ENCODE measurements at regions not wholly inside any gene's neighbourhood (a gene's known extent, or its start where the extent isn't known, plus 50 kb on each side); places are given as distances from the start of the nearest gene placed in this dataset.

DNA sequence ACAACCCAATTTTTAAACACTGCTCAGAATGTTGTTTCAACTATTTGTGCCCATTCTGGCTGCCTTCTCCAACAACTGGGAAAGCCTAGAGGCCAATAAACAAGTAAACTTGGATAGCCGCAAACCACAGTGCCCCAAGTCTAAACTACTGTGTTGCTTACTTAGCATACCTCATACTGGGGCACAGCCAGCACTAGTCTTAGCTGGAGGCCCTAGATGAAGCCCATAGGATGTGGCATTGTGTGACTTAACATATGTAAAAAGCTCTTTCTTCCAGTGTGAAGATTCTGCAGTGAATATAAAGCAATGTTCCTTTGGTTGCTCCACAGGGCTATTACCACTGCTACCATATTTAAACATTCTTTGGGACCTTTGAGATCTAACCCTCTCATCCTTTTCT, 564.3 kb upstream of the NRSN1 start:
- no peaks in the 10 kb centered on the region for H3K27me3 ChIP-seq (ENCODE audit: control insufficient read depth in 2 of 2, insufficient read depth in 2 of 2, low read length in 2 of 2)
- no peaks in the 10 kb centered on the region for H3K9me1 ChIP-seq (replicated peaks; ENCODE audit: control insufficient read depth, extremely low read depth, insufficient read depth, low read length)
- no peak overlapping the region for H2AFZ ChIP-seq (ENCODE audit: low read depth, low read length)
- no peak overlapping the region for H3K4me2 ChIP-seq (ENCODE audit: insufficient read depth, low read length)
- H3K4me3 ChIP-seq (replicated peaks in 1 of 3; ENCODE audit: insufficient read depth in 1 of 3, low read depth in 1 of 3, low read length in 3 of 3), result no peak overlapping the region
- ChIA-PET POLR2A (no interaction called here), CTCF (no interaction called here)
- DNase-seq (ENCODE audit: low read depth, low spot score) (no peak), FAIRE-seq (no peak)
- no peak overlapping the region for H3K27ac ChIP-seq (ENCODE audit: insufficient read depth, low read depth, low read length)
- H3K4me1 ChIP-seq (ENCODE audit: control insufficient read depth, extremely low read depth, insufficient read depth, low read length), result no peaks in the 10 kb centered on the region
- TF ChIP-seq GATA2 (IDR thresholded peaks at IDR 0.05; ENCODE audit: insufficient read depth, insufficient read length, low read depth, low read length) (no peak), MYC (IDR thresholded peaks at IDR 0.05; ENCODE audit: low read depth, low read length) (no peak)
- BruUV-seq (replicated peaks), result no TSS peak
- no peaks in the 10 kb centered on the region for H3K79me2 ChIP-seq (ENCODE audit: control insufficient read depth, insufficient read depth, low read length)
- H3K9ac ChIP-seq (replicated peaks; ENCODE audit: extremely low read depth, insufficient read depth, low read length), result no peak overlapping the region
- dilution Hi-C loops (cut with MboI; ENCODE audit: extremely low pct_ligation_motif_present, low sequenced_read_pairs), result no loop called here
- intact Hi-C loops (cut with micrococcal nuclease), result no loop called here
- no peaks in the 10 kb centered on the region for H3K36me3 ChIP-seq (ENCODE audit: control insufficient read depth in 2 of 2, extremely low read depth in 1 of 2, insufficient read depth in 2 of 2, low read length in 2 of 2)
- peaks cover 1% of the 10 kb centered on the region for H3K9me3 ChIP-seq (replicated peaks; ENCODE audit: control insufficient read depth, insufficient read depth, low read length)
- H4K20me1 ChIP-seq (replicated peaks; ENCODE audit: control insufficient read depth, extremely low read depth, insufficient read depth, low read length), result no peaks in the 10 kb centered on the region

DNA sequence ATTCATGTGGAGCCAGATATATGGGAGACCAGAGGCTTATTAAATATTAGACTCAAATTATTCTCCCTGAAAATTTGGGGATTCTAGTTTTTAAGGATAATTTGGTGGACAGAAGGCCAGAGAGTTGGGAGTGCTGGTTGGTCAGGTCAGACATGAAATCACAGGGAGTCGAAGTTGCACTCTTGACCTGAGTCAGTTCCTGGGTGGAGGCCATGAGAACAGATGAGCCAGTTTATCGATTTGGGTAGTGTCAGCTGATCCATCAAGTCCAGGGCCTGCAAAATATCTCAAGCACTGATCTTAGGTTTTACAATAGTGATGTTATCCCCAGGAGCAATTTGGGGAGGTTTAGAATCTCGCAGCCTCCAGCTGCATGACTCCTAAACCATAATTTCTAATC, 563.5 kb upstream of the NRSN1 start:
- Histone ChIP-seq H3K27me3 (ENCODE audit: control insufficient read depth in 2 of 2, insufficient read depth in 2 of 2, low read length in 2 of 2) (no peaks in the 10 kb centered on the region), H3K4me1 (ENCODE audit: control insufficient read depth, extremely low read depth, insufficient read depth, low read length) (no peaks in the 10 kb centered on the region), H4K20me1 (replicated peaks; ENCODE audit: control insufficient read depth, extremely low read depth, insufficient read depth, low read length) (no peaks in the 10 kb centered on the region), H3K9ac (replicated peaks; ENCODE audit: extremely low read depth, insufficient read depth, low read length) (no peak overlapping the region), H3K9me3 (replicated peaks; ENCODE audit: control insufficient read depth, insufficient read depth, low read length) (peaks cover 1% of the 10 kb centered on the region), H2AFZ (ENCODE audit: low read depth, low read length) (no peak overlapping the region), H3K9me1 (replicated peaks; ENCODE audit: control insufficient read depth, extremely low read depth, insufficient read depth, low read length) (no peaks in the 10 kb centered on the region), H3K27ac (ENCODE audit: insufficient read depth, low read depth, low read length) (no peak overlapping the region), H3K36me3 (ENCODE audit: control insufficient read depth in 2 of 2, extremely low read depth in 1 of 2, insufficient read depth in 2 of 2, low read length in 2 of 2) (no peaks in the 10 kb centered on the region), H3K4me2 (ENCODE audit: insufficient read depth, low read length) (no peak overlapping the region), H3K4me3 (replicated peaks in 1 of 3; ENCODE audit: insufficient read depth in 1 of 3, low read depth in 1 of 3, low read length in 3 of 3) (no peak overlapping the region), H3K79me2 (ENCODE audit: control insufficient read depth, insufficient read depth, low read length) (no peaks in the 10 kb centered on the region)
- POLR2A ChIA-PET, result no interaction called here
- no peak for TF ChIP-seq JUN (IDR thresholded peaks at IDR 0.05; ENCODE audit: borderline replicate concordance, insufficient read depth, insufficient read length, low read depth)
- TF ChIP-seq CTCF (IDR thresholded peaks at IDR 0.05; ENCODE audit: extremely low read depth in 1 of 2, insufficient read depth in 1 of 2, low read depth in 1 of 2, low read length in 2 of 2), result no peak
- TF ChIP-seq POLR2AphosphoS5 (IDR thresholded peaks at IDR 0.05; ENCODE audit: insufficient read depth, low read depth, low read length), result no peak
- no peak for TF ChIP-seq GATA2 (IDR thresholded peaks at IDR 0.05; ENCODE audit: insufficient read depth, insufficient read length, low read depth, low read length)
- TF ChIP-seq MAX (IDR thresholded peaks at IDR 0.05; ENCODE audit: insufficient read depth, insufficient read length), result no peak
- TF ChIP-seq FOS (IDR thresholded peaks at IDR 0.05; ENCODE audit: borderline replicate concordance, insufficient read depth, low read length), result no peak
- no peak for TF ChIP-seq POLR2A (IDR thresholded peaks at IDR 0.05; ENCODE audit: low read depth, low read length)
- no peak for TF ChIP-seq EZH2 (IDR thresholded peaks at IDR 0.05; ENCODE audit: borderline replicate concordance, low read depth, low read length, severe bottlenecking)
- no peak for TF ChIP-seq MYC (IDR thresholded peaks at IDR 0.05; ENCODE audit: low read depth, low read length)
- intact Hi-C loops (cut with micrococcal nuclease), result no loop called here
- FAIRE-seq, result no peak
- no TSS peak for BruUV-seq (replicated peaks)
- dilution Hi-C loops (cut with MboI; ENCODE audit: extremely low pct_ligation_motif_present, low sequenced_read_pairs), result no loop called here
- no peak for DNase-seq (ENCODE audit: low read depth, low spot score)
- CTCF ChIA-PET, result no interaction called here
